Lung (tissue), 11 donors: ENCODE measurements at regions not wholly inside any gene's neighbourhood (a gene's known extent, or its start where the extent isn't known, plus 50 kb on each side); places are given as distances from the start of the nearest gene placed in this dataset.

Experiments used
- ATAC-seq: fragments of 200-7000 bp; cut with Tn5 transposase; one replicate; pipeline ENCODE4 v1.9.1; 2020; ENCODE audit warnings: moderate number of reproducible peaks; ENCODE audit not compliant: insufficient read depth, low FRiP score
- DNase-seq, 3 donors: peaks; one replicate each; pipeline ENCODE4 v3.0.0-alpha.2; 2013 to 2017
- H3K27ac ChIP-seq, 2 donors: one replicate each; pipeline ENCODE4 v1.5.1; 2013; ENCODE audit warnings: mild to moderate bottlenecking in 2 of 2, moderate library complexity in 2 of 2, control low read depth in 1 of 2, inconsistent platforms in 1 of 2, low read depth in 1 of 2, low read length in 1 of 2
- H3K27me3 ChIP-seq, 3 donors: one replicate each; pipeline ENCODE4 v1.5.1; 2013; ENCODE audit warnings: low read length in 2 of 3; ENCODE audit not compliant: control insufficient read depth in 3 of 3, insufficient read depth in 3 of 3
- H3K36me3 ChIP-seq, 4 donors: one replicate each; pipeline ENCODE4 v1.5.1; 2013; ENCODE audit warnings: low read length in 4 of 4, mild to moderate bottlenecking in 1 of 4, moderate library complexity in 1 of 4; ENCODE audit not compliant: control insufficient read depth in 4 of 4, insufficient read depth in 4 of 4
- H3K4me1 ChIP-seq, 5 donors: one replicate each; pipeline ENCODE4 v1.5.1; 2013; ENCODE audit warnings: low read length in 5 of 5, mild to moderate bottlenecking in 2 of 5, moderate library complexity in 1 of 5; ENCODE audit not compliant: control insufficient read depth in 5 of 5, insufficient read depth in 5 of 5
- H3K4me3 ChIP-seq: one replicate; pipeline ENCODE4 v1.5.1; 2013; ENCODE audit warnings: mild to moderate bottlenecking, control low read depth, moderate library complexity
- H3K9ac ChIP-seq, 2 donors: one replicate each; pipeline ENCODE4 v1.5.1; 2013; ENCODE audit warnings: low read length in 2 of 2, control low read depth in 1 of 2; ENCODE audit not compliant: insufficient read depth in 1 of 2
- H3K9me3 ChIP-seq, 4 donors: one replicate each; pipeline ENCODE4 v1.5.1; 2013; ENCODE audit warnings: low read length in 3 of 4, mild to moderate bottlenecking in 1 of 4, moderate library complexity in 1 of 4; ENCODE audit not compliant: control insufficient read depth in 4 of 4, insufficient read depth in 3 of 4
- CTCF ChIP-seq: IDR thresholded peaks from 2 replicates; pipeline ENCODE4 v1.5.1; 2012; ENCODE audit warnings: mild to moderate bottlenecking; ENCODE audit errors: control extremely low read depth, extremely low read depth
- WGBS, 2 donors: extraction: QIAGEN DNeasy Blood & Tissue Kit; methylation state at CpG; one replicate each; pipeline ENCODE4 v1.1.7; 2013; 5-methylcytosine and 5-hydroxymethylcytosine counted together
- donor health status: control.
- donor health status: control.
- donor health status: Bipolar disorder and iron deficiency.
- donor health status: healthy.
- donor health status: DM: yes; HTN: yes; CAD: no.

- no peak for TF ChIP-seq CTCF
Measured at GRCh38 chr15:31225356-31225955, 101.2 kb upstream of the KLF13 start.

GRCh38 chr15:31226021-31226420 lies 100.6 kb upstream of the KLF13 start:
- Histone ChIP-seq H3K4me3 (no peak overlapping the region), H3K9me3 (no peaks in the 10 kb centered on the region), H3K36me3 (no peaks in the 10 kb centered on the region), H3K4me1 (peaks cover 0 to 15% (median 0%) of the 10 kb centered on the region in 5 donors), H3K27me3 (peaks cover 0 to 16% (median 4%) of the 10 kb centered on the region in 3 donors), H3K27ac (no peak overlapping the region), H3K9ac (no peak overlapping the region)
- ATAC-seq = no peak
- 90 to 95% methylated on average over 9 of the region's 9 CpGs for WGBS, 2 donors
- no peak for TF ChIP-seq CTCF
- no peak for DNase-seq

More at GRCh38 chr15:31225356-31225955, 101.2 kb upstream of the KLF13 start:
- H3K4me3 ChIP-seq = no peak overlapping the region
- H3K9ac ChIP-seq = no peak overlapping the region
- 92 to 95% methylated on average over 18 of the region's 18 CpGs for WGBS, 2 donors
- H3K4me1 ChIP-seq = peaks cover 0 to 15% (median 0%) of the 10 kb centered on the region in 5 donors
- no peaks in the 10 kb centered on the region for H3K9me3 ChIP-seq
- no peak overlapping the region for H3K27ac ChIP-seq
- ATAC-seq = no peak
- no peaks in the 10 kb centered on the region for H3K36me3 ChIP-seq
- H3K27me3 ChIP-seq = peaks cover 0 to 16% (median 4%) of the 10 kb centered on the region in 3 donors
- no peak for DNase-seq

- no peak for ATAC-seq
- Histone ChIP-seq H3K4me1 (peaks cover 0 to 17% (median 0%) of the 10 kb centered on the region in 5 donors), H3K4me3 (no peak overlapping the region), H3K27ac (no peak overlapping the region), H3K36me3 (no peaks in the 10 kb centered on the region), H3K27me3 (peaks cover 0 to 16% (median 4%) of the 10 kb centered on the region in 3 donors), H3K9me3 (no peaks in the 10 kb centered on the region), H3K9ac (no peak overlapping the region)
- no peak for DNase-seq
- WGBS, 2 donors = 93 to 98% methylated on average over 2 of the region's 2 CpGs
- TF ChIP-seq CTCF = no peak
Measured at GRCh38 chr15:31227235-31227634, 99.4 kb upstream of the KLF13 start.
